C4-2B (cell line): ENCODE measurements at regions not wholly inside any gene's neighbourhood (a gene's known extent, or its start where the extent isn't known, plus 50 kb on each side); places are given as distances from the start of the nearest gene placed in this dataset.
"Not testable (repeated sequence)": the region's sequence is repeated elsewhere in the genome, so short reads cannot be mapped to it uniquely, and the experiment has no call there.

Experiments
- ZFX ChIP-seq: fragments of 450-650 bp; IDR thresholded peaks from 2 replicates; pipeline ENCODE4 v1.6.1; 2017
- TF ChIP-seq, protein P1 (sequence below): fragments of 450-650 bp; conservative IDR thresholded peaks from 2 replicates; pipeline ENCODE4 v1.5.1; 2017; ENCODE audit warnings: mild to moderate bottlenecking

DNA sequence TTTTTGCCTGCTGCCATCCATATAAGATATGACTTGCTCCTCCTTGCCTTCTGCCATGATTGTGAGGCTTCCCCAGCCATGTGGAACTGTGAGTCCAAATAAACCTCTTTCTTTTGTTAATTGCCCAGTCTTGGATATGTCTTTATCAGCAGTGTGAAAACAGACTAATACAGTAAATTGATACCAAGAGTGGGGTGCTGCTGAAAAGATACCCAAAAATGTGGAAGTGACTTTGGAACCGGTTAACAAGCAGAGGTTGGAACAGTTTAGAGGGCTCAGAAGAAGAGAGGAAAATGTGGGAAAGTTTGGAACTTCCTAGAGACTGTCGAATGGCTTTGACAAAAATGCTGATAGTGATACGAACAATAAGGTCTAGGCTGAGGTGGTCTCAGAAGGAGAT is 61.1 kb upstream of the DLG1 start:
- TF ChIP-seq, protein P1, sequence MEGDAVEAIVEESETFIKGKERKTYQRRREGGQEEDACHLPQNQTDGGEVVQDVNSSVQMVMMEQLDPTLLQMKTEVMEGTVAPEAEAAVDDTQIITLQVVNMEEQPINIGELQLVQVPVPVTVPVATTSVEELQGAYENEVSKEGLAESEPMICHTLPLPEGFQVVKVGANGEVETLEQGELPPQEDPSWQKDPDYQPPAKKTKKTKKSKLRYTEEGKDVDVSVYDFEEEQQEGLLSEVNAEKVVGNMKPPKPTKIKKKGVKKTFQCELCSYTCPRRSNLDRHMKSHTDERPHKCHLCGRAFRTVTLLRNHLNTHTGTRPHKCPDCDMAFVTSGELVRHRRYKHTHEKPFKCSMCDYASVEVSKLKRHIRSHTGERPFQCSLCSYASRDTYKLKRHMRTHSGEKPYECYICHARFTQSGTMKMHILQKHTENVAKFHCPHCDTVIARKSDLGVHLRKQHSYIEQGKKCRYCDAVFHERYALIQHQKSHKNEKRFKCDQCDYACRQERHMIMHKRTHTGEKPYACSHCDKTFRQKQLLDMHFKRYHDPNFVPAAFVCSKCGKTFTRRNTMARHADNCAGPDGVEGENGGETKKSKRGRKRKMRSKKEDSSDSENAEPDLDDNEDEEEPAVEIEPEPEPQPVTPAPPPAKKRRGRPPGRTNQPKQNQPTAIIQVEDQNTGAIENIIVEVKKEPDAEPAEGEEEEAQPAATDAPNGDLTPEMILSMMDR: not testable (repeated sequence)
- not testable (repeated sequence) for TF ChIP-seq ZFX
